Smooth muscle cell (in vitro differentiated cells): ENCODE measurements at regions not wholly inside any gene's neighbourhood (a gene's known extent, or its start where the extent isn't known, plus 50 kb on each side); places are given as distances from the start of the nearest gene placed in this dataset.

Experiments used
- DNase-seq: peaks from one replicate; lab custom pipeline; 2025; ENCODE audit not compliant: unreplicated experiment; lab: John Stamatoyannopoulos, UW
- H2AFZ ChIP-seq: fragments of 200-600 bp; sonication (generic); 2 replicates; pipeline ENCODE4 v1.6.0; 2016; ENCODE audit warnings: antibody characterized with exemption, low read depth, mild to moderate bottlenecking
- H3F3A ChIP-seq: fragments of 200-600 bp; sonication (generic); 2 replicates; pipeline ENCODE4 v1.6.0; 2017; ENCODE audit warnings: antibody characterized with exemption, low read depth
- H3K27ac ChIP-seq: fragments of 200-600 bp; sonication (generic); 2 replicates; pipeline ENCODE4 v1.5.1; 2016; ENCODE audit warnings: low read depth, mild to moderate bottlenecking
- H3K27me3 ChIP-seq: fragments of 200-600 bp; sonication (generic); 2 replicates; pipeline ENCODE4 v1.6.1; 2016; ENCODE audit warnings: low read depth, mild to moderate bottlenecking
- H3K36me3 ChIP-seq: fragments of 200-600 bp; sonication (generic); 2 replicates; pipeline ENCODE4 v1.5.1; 2016; ENCODE audit warnings: low read depth
- H3K4me1 ChIP-seq: fragments of 200-600 bp; sonication (generic); 2 replicates; pipeline ENCODE4 v1.5.1; 2016; ENCODE audit warnings: low read depth
- H3K4me2 ChIP-seq: fragments of 200-600 bp; sonication (generic); 2 replicates; pipeline ENCODE4 v1.6.0; 2016; ENCODE audit warnings: mild to moderate bottlenecking
- H3K4me3 ChIP-seq: fragments of 200-600 bp; sonication (generic); 2 replicates; pipeline ENCODE4 v1.5.1; 2016; ENCODE audit warnings: mild to moderate bottlenecking
- H3K79me2 ChIP-seq: fragments of 200-600 bp; sonication (generic); 2 replicates; pipeline ENCODE4 v1.6.0; 2016; ENCODE audit warnings: low read depth, mild to moderate bottlenecking
- H3K9ac ChIP-seq: fragments of 200-600 bp; sonication (generic); 2 replicates; pipeline ENCODE4 v1.6.0; 2016; ENCODE audit warnings: low read depth
- H3K9me3 ChIP-seq: fragments of 200-600 bp; sonication (generic); replicated peaks from 2 replicates; pipeline ENCODE4 v1.5.1; 2016; ENCODE audit warnings: low read depth
- H4K20me1 ChIP-seq: fragments of 200-600 bp; sonication (generic); 2 replicates; pipeline ENCODE4 v1.6.0; 2016; ENCODE audit warnings: low read depth
- CTCF ChIP-seq: fragments of 200-600 bp; sonication (generic); IDR thresholded peaks from 2 replicates; pipeline ENCODE4 v1.5.1; 2017; ENCODE audit warnings: borderline replicate concordance, mild to moderate bottlenecking, antibody characterized with exemption; ENCODE audit not compliant: insufficient read depth, poor library complexity, severe bottlenecking
- WGBS: methylation state at CpG from one replicate; pipeline ENCODE4 v1.1.7; 2016; ENCODE audit warnings: low lambda C conversion rate; 5-methylcytosine and 5-hydroxymethylcytosine counted together

- Histone ChIP-seq H3K4me3 (no peak overlapping the region), H3K27ac (no peak overlapping the region), H3K4me2 (peak overlapping the region; percentile 61), H4K20me1 (no peaks in the 10 kb centered on the region), H3K79me2 (no peaks in the 10 kb centered on the region), H3F3A (no peaks in the 10 kb centered on the region), H2AFZ (no peak overlapping the region), H3K4me1 (no peaks in the 10 kb centered on the region), H3K27me3 (peaks cover 14% of the 10 kb centered on the region), H3K9me3 (no peaks in the 10 kb centered on the region), H3K9ac (no peak overlapping the region), H3K36me3 (no peaks in the 10 kb centered on the region)
- DNase-seq: no peak
- TF ChIP-seq CTCF: no peak
- WGBS: 35% methylated on average over 1 of the region's 1 CpG
Observed at GRCh38 chr3:63762180-63762579, 56.9 kb upstream of the C3orf49 start.

GRCh38 chr3:63762934-63763550 lies 56.1 kb upstream of the C3orf49 start:
- H3K27me3 ChIP-seq: peaks cover 22% of the 10 kb centered on the region
- 44% methylated on average over 5 of the region's 5 CpGs for WGBS
- no peak overlapping the region for H3K4me3 ChIP-seq
- H3K9ac ChIP-seq: no peak overlapping the region
- no peak for TF ChIP-seq CTCF
- no peak overlapping the region for H2AFZ ChIP-seq
- no peaks in the 10 kb centered on the region for H3K36me3 ChIP-seq
- H3K9me3 ChIP-seq: no peaks in the 10 kb centered on the region
- H3K79me2 ChIP-seq: no peaks in the 10 kb centered on the region
- H4K20me1 ChIP-seq: no peaks in the 10 kb centered on the region
- H3F3A ChIP-seq: no peaks in the 10 kb centered on the region
- H3K27ac ChIP-seq: no peak overlapping the region
- no peak for DNase-seq
- peak overlapping the region; percentile 61 for H3K4me2 ChIP-seq
- H3K4me1 ChIP-seq: no peaks in the 10 kb centered on the region

GRCh38 chr3:63764511-63764910 lies 54.6 kb upstream of the C3orf49 start:
- Histone ChIP-seq H3F3A (no peaks in the 10 kb centered on the region), H3K27me3 (peaks cover 36% of the 10 kb centered on the region), H3K4me2 (no peak overlapping the region), H3K9me3 (no peaks in the 10 kb centered on the region), H3K27ac (no peak overlapping the region), H3K4me3 (no peak overlapping the region), H3K4me1 (no peaks in the 10 kb centered on the region), H2AFZ (no peak overlapping the region), H3K9ac (no peak overlapping the region), H4K20me1 (no peaks in the 10 kb centered on the region), H3K79me2 (no peaks in the 10 kb centered on the region), H3K36me3 (no peaks in the 10 kb centered on the region)
- no peak for TF ChIP-seq CTCF
- no peak for DNase-seq
- 94% methylated on average over 7 of the region's 7 CpGs for whole genome bisulfite sequencing

GRCh38 chr3:63766261-63766660 lies 52.8 kb upstream of the C3orf49 start:
- Histone ChIP-seq H3K9me3 (no peaks in the 10 kb centered on the region), H3K4me1 (no peaks in the 10 kb centered on the region), H3K4me2 (no peak overlapping the region), H3K27me3 (peaks cover 44% of the 10 kb centered on the region), H3K4me3 (no peak overlapping the region), H2AFZ (no peak overlapping the region), H3K79me2 (no peaks in the 10 kb centered on the region), H3K36me3 (no peaks in the 10 kb centered on the region), H3F3A (no peaks in the 10 kb centered on the region), H4K20me1 (no peaks in the 10 kb centered on the region), H3K27ac (no peak overlapping the region), H3K9ac (no peak overlapping the region)
- DNase-seq: no peak
- WGBS: 89% methylated on average over 5 of the region's 5 CpGs
- TF ChIP-seq CTCF: no peak
